ENCODE measurements at regions not wholly inside any gene's neighbourhood (a gene's known extent, or its start where the extent isn't known, plus 50 kb on each side); places are given as distances from the start of the nearest gene placed in this dataset.

- TF ChIP-seq CEBPB (IDR thresholded peaks at IDR 0.05) (no peak), YY1 (IDR thresholded peaks at IDR 0.05; ENCODE audit: low read depth) (no peak), RAD21 (IDR thresholded peaks at IDR 0.05; ENCODE audit: low read depth) (no peak), NFIC (IDR thresholded peaks at IDR 0.05) (no peak), TAF1 (IDR thresholded peaks at IDR 0.05; ENCODE audit: low read depth) (no peak)
These were observed 55.0 kb upstream of the SPRED2 start for GRCh38 chr2:65487404-65487803.

GRCh38 chr2:65486802-65487201 is 54.4 kb upstream of the SPRED2 start:
- TF ChIP-seq RAD21 (IDR thresholded peaks at IDR 0.05; ENCODE audit: low read depth) (no peak), CEBPB (IDR thresholded peaks at IDR 0.05) (no peak), TAF1 (IDR thresholded peaks at IDR 0.05; ENCODE audit: low read depth) (no peak), YY1 (IDR thresholded peaks at IDR 0.05; ENCODE audit: low read depth) (no peak), ZBTB7A (IDR thresholded peaks at IDR 0.05; ENCODE audit: low read depth) (no peak), TCF12 (IDR thresholded peaks at IDR 0.05; ENCODE audit: low read depth) (no peak), EGR1 (IDR thresholded peaks at IDR 0.05) (no peak), TEAD4 (IDR thresholded peaks at IDR 0.05) (no peak), EP300 (IDR thresholded peaks at IDR 0.05; ENCODE audit: borderline replicate concordance) (no peak), NFIC (IDR thresholded peaks at IDR 0.05) (no peak), MAX (IDR thresholded peaks at IDR 0.05) (no peak), FOXM1 (IDR thresholded peaks at IDR 0.05; ENCODE audit: borderline replicate concordance, low read depth) (no peak)

- TF ChIP-seq EP300 (IDR thresholded peaks at IDR 0.05; ENCODE audit: borderline replicate concordance) (no peak), MAX (IDR thresholded peaks at IDR 0.05) (no peak)
These were observed 53.9 kb upstream of the SPRED2 start for GRCh38 chr2:65486282-65486681.

- TF ChIP-seq CREB1 (IDR thresholded peaks at IDR 0.05; ENCODE audit: low read depth), result no peak
- TF ChIP-seq RAD21 (IDR thresholded peaks at IDR 0.05; ENCODE audit: low read depth), result no peak
- no peak for TF ChIP-seq USF1 (IDR thresholded peaks at IDR 0.05)
- TF ChIP-seq EGR1 (IDR thresholded peaks at IDR 0.05), result no peak
- TF ChIP-seq TEAD4 (IDR thresholded peaks at IDR 0.05), result no peak
- no peak for TF ChIP-seq EP300 (IDR thresholded peaks at IDR 0.05; ENCODE audit: borderline replicate concordance)
- no peak for TF ChIP-seq TAF1 (IDR thresholded peaks at IDR 0.05; ENCODE audit: low read depth)
- no peak for TF ChIP-seq CEBPB (IDR thresholded peaks at IDR 0.05)
- TF ChIP-seq YY1 (IDR thresholded peaks at IDR 0.05; ENCODE audit: low read depth), result no peak
These were observed 53.4 kb upstream of the SPRED2 start for GRCh38 chr2:65485839-65486238.

- TF ChIP-seq MAX (IDR thresholded peaks at IDR 0.05), result no peak
- no peak for TF ChIP-seq NFIC (IDR thresholded peaks at IDR 0.05)
- TF ChIP-seq CEBPB (IDR thresholded peaks at IDR 0.05), result no peak
- TF ChIP-seq YY1 (IDR thresholded peaks at IDR 0.05; ENCODE audit: low read depth), result no peak
- no peak for TF ChIP-seq EGR1 (IDR thresholded peaks at IDR 0.05)
- TF ChIP-seq TCF12 (IDR thresholded peaks at IDR 0.05; ENCODE audit: low read depth), result no peak
- TF ChIP-seq FOXM1 (IDR thresholded peaks at IDR 0.05; ENCODE audit: borderline replicate concordance, low read depth), result no peak
- no peak for TF ChIP-seq RAD21 (IDR thresholded peaks at IDR 0.05; ENCODE audit: low read depth)
- no peak for TF ChIP-seq REST (IDR thresholded peaks at IDR 0.05; ENCODE audit: low read depth)
- TF ChIP-seq CREB1 (IDR thresholded peaks at IDR 0.05; ENCODE audit: low read depth), result no peak
- TF ChIP-seq ZBTB7A (IDR thresholded peaks at IDR 0.05; ENCODE audit: low read depth), result no peak
These were observed 51.4 kb upstream of the SPRED2 start for GRCh38 chr2:65483763-65484162.

GRCh38 chr2:65482971-65483370 is 50.6 kb upstream of the SPRED2 start:
- TF ChIP-seq MAX (IDR thresholded peaks at IDR 0.05) (no peak), EGR1 (IDR thresholded peaks at IDR 0.05) (no peak), RAD21 (IDR thresholded peaks at IDR 0.05; ENCODE audit: low read depth) (no peak), FOXM1 (IDR thresholded peaks at IDR 0.05; ENCODE audit: borderline replicate concordance, low read depth) (no peak), REST (IDR thresholded peaks at IDR 0.05; ENCODE audit: low read depth) (no peak), TEAD4 (IDR thresholded peaks at IDR 0.05) (no peak), CEBPB (IDR thresholded peaks at IDR 0.05) (no peak), TCF12 (IDR thresholded peaks at IDR 0.05; ENCODE audit: low read depth) (no peak), ZBTB7A (IDR thresholded peaks at IDR 0.05; ENCODE audit: low read depth) (no peak), NFIC (IDR thresholded peaks at IDR 0.05) (no peak), EP300 (IDR thresholded peaks at IDR 0.05; ENCODE audit: borderline replicate concordance) (no peak), USF1 (IDR thresholded peaks at IDR 0.05) (no peak), CREB1 (IDR thresholded peaks at IDR 0.05; ENCODE audit: low read depth) (no peak), YY1 (IDR thresholded peaks at IDR 0.05; ENCODE audit: low read depth) (no peak), TAF1 (IDR thresholded peaks at IDR 0.05; ENCODE audit: low read depth) (no peak)
